ENCODE measurements at regions not wholly inside any gene's neighbourhood (a gene's known extent, or its start where the extent isn't known, plus 50 kb on each side); places are given as distances from the start of the nearest gene placed in this dataset.
"Not testable (repeated sequence)": the region's sequence is repeated elsewhere in the genome, so short reads cannot be mapped to it uniquely, and the experiment has no call there.

GRCh38 chr18:60911504-60911903 is 421.7 kb upstream of the CDH20 start:
- H3K36me3 Mint-ChIP-seq, result no peaks in the 10 kb centered on the region
- H3K4me3 Mint-ChIP-seq, result no peak overlapping the region
- ATAC-seq (no peak), DNase-seq (no peak)
- H3K9me3 Mint-ChIP-seq (ENCODE audit: low read depth), result peaks cover 16% of the 10 kb centered on the region
- no peak overlapping the region for H3K27ac Mint-ChIP-seq
- H3K4me1 Mint-ChIP-seq, result no peaks in the 10 kb centered on the region
- H3K27me3 Mint-ChIP-seq, result no peaks in the 10 kb centered on the region
- CTCF ChIA-PET, result no interaction called here

GRCh38 chr18:60915160-60915559 is 418.1 kb upstream of the CDH20 start:
- Mint-ChIP-seq H3K4me3 (no peak overlapping the region), H3K4me1 (no peaks in the 10 kb centered on the region), H3K27ac (no peak overlapping the region), H3K9me3 (ENCODE audit: low read depth) (peaks cover 11% of the 10 kb centered on the region), H3K27me3 (no peaks in the 10 kb centered on the region), H3K36me3 (no peaks in the 10 kb centered on the region)
- ATAC-seq (no peak), DNase-seq (no peak)
- CTCF ChIA-PET, result no interaction called here

GRCh38 chr18:60918862-60919261 is 414.4 kb upstream of the CDH20 start:
- H3K4me3 Mint-ChIP-seq; H3K9me3 Mint-ChIP-seq (ENCODE audit: low read depth); CTCF ChIA-PET; H3K4me1 Mint-ChIP-seq; ATAC-seq; H3K27me3 Mint-ChIP-seq; DNase-seq; H3K36me3 Mint-ChIP-seq; H3K27ac Mint-ChIP-seq: not testable (repeated sequence)

- DNase-seq (no peak), ATAC-seq (no peak)
- H3K27me3 Mint-ChIP-seq, result no peaks in the 10 kb centered on the region
- H3K4me1 Mint-ChIP-seq, result no peaks in the 10 kb centered on the region
- CTCF ChIA-PET, result no interaction called here
- H3K4me3 Mint-ChIP-seq, result no peak overlapping the region
- no peak overlapping the region for H3K27ac Mint-ChIP-seq
- H3K9me3 Mint-ChIP-seq (ENCODE audit: low read depth), result peaks cover 14% of the 10 kb centered on the region
- no peaks in the 10 kb centered on the region for H3K36me3 Mint-ChIP-seq
These were observed 407.3 kb upstream of the CDH20 start for GRCh38 chr18:60925892-60926291.

- CTCF ChIA-PET, result no interaction called here
- no peak overlapping the region for H3K4me3 Mint-ChIP-seq
These were observed 403.3 kb upstream of the CDH20 start for GRCh38 chr18:60929966-60930365.

GRCh38 chr18:60935041-60935910 is 398.0 kb upstream of the CDH20 start:
- ATAC-seq, result no peak
- Mint-ChIP-seq H3K27me3 (no peaks in the 10 kb centered on the region), H3K4me3 (no peak overlapping the region), H3K9me3 (ENCODE audit: low read depth) (peaks cover 2% of the 10 kb centered on the region), H3K36me3 (no peaks in the 10 kb centered on the region), H3K4me1 (no peaks in the 10 kb centered on the region), H3K27ac (no peak overlapping the region)
- CTCF ChIA-PET, result no interaction called here
- DNase-seq, result no peak

More at GRCh38 chr18:60929966-60930365, 403.3 kb upstream of the CDH20 start:
- H3K9me3 Mint-ChIP-seq (ENCODE audit: low read depth), result peaks cover 12% of the 10 kb centered on the region
- DNase-seq, result no peak
- H3K27me3 Mint-ChIP-seq, result no peaks in the 10 kb centered on the region
- no peaks in the 10 kb centered on the region for H3K4me1 Mint-ChIP-seq
- H3K36me3 Mint-ChIP-seq, result no peaks in the 10 kb centered on the region
- no peak for ATAC-seq
- no peak overlapping the region for H3K27ac Mint-ChIP-seq

GRCh38 chr18:60936101-60936500 is 397.1 kb upstream of the CDH20 start:
- no peak for DNase-seq

GRCh38 chr18:60943297-60943696 is 389.9 kb upstream of the CDH20 start:
- Mint-ChIP-seq H3K27ac (no peak overlapping the region), H3K4me3 (no peak overlapping the region), H3K9me3 (ENCODE audit: low read depth) (peaks cover 7% of the 10 kb centered on the region), H3K4me1 (no peaks in the 10 kb centered on the region), H3K27me3 (no peaks in the 10 kb centered on the region), H3K36me3 (no peaks in the 10 kb centered on the region)
- ATAC-seq, result no peak
- CTCF ChIA-PET, result no interaction called here
- no peak for DNase-seq

More at GRCh38 chr18:60936101-60936500, 397.1 kb upstream of the CDH20 start:
- no peaks in the 10 kb centered on the region for H3K4me1 Mint-ChIP-seq
- CTCF ChIA-PET, result no interaction called here
- peaks cover 1% of the 10 kb centered on the region for H3K9me3 Mint-ChIP-seq (ENCODE audit: low read depth)
- H3K4me3 Mint-ChIP-seq, result no peak overlapping the region
- no peak overlapping the region for H3K27ac Mint-ChIP-seq
- no peak for ATAC-seq
- H3K27me3 Mint-ChIP-seq, result no peaks in the 10 kb centered on the region
- H3K36me3 Mint-ChIP-seq, result no peaks in the 10 kb centered on the region

GRCh38 chr18:60950634-60951033 is 382.6 kb upstream of the CDH20 start:
- Mint-ChIP-seq H3K4me1 (no peaks in the 10 kb centered on the region), H3K4me3 (no peak overlapping the region), H3K9me3 (ENCODE audit: low read depth) (peaks cover 3% of the 10 kb centered on the region), H3K27me3 (no peaks in the 10 kb centered on the region), H3K36me3 (no peaks in the 10 kb centered on the region), H3K27ac (no peak overlapping the region)
- ATAC-seq, result no peak
- CTCF ChIA-PET, result no interaction called here
- no peak for DNase-seq

GRCh38 chr18:60951091-60951490 is 382.1 kb upstream of the CDH20 start:
- Mint-ChIP-seq H3K4me3 (no peak overlapping the region), H3K36me3 (no peaks in the 10 kb centered on the region), H3K27me3 (no peaks in the 10 kb centered on the region), H3K4me1 (no peaks in the 10 kb centered on the region), H3K9me3 (ENCODE audit: low read depth) (peaks cover 5% of the 10 kb centered on the region), H3K27ac (no peak overlapping the region)
- ATAC-seq, result no peak
- DNase-seq, result no peak
- CTCF ChIA-PET, result no interaction called here

- DNase-seq (no peak), ATAC-seq (no peak)
- no peaks in the 10 kb centered on the region for H3K27me3 Mint-ChIP-seq
- H3K27ac Mint-ChIP-seq, result no peak overlapping the region
- no peaks in the 10 kb centered on the region for H3K36me3 Mint-ChIP-seq
- CTCF ChIA-PET, result no interaction called here
- no peaks in the 10 kb centered on the region for H3K4me1 Mint-ChIP-seq
- H3K9me3 Mint-ChIP-seq (ENCODE audit: low read depth), result no peaks in the 10 kb centered on the region
- H3K4me3 Mint-ChIP-seq, result no peak overlapping the region
These were observed 370.6 kb upstream of the CDH20 start for GRCh38 chr18:60962625-60963024.

GRCh38 chr18:60965856-60966255 is 367.4 kb upstream of the CDH20 start:
- Mint-ChIP-seq H3K27me3 (no peaks in the 10 kb centered on the region), H3K4me1 (no peaks in the 10 kb centered on the region), H3K4me3 (no peak overlapping the region), H3K36me3 (no peaks in the 10 kb centered on the region), H3K27ac (no peak overlapping the region), H3K9me3 (ENCODE audit: low read depth) (peaks cover 2% of the 10 kb centered on the region)
- ATAC-seq, result no peak
- no peak for DNase-seq
- CTCF ChIA-PET, result no interaction called here

- CTCF ChIA-PET, result no interaction called here
- no peaks in the 10 kb centered on the region for H3K4me1 Mint-ChIP-seq
- no peak overlapping the region for H3K4me3 Mint-ChIP-seq
- H3K27me3 Mint-ChIP-seq, result no peaks in the 10 kb centered on the region
- no peak overlapping the region for H3K27ac Mint-ChIP-seq
- H3K9me3 Mint-ChIP-seq (ENCODE audit: low read depth), result peaks cover 2% of the 10 kb centered on the region
- no peaks in the 10 kb centered on the region for H3K36me3 Mint-ChIP-seq
- ATAC-seq (no peak), DNase-seq (no peak)
These were observed 366.4 kb upstream of the CDH20 start for GRCh38 chr18:60966876-60967275.

GRCh38 chr18:60975420-60975819 is 357.8 kb upstream of the CDH20 start:
- peaks cover 3% of the 10 kb centered on the region for H3K9me3 Mint-ChIP-seq (ENCODE audit: low read depth)
- no peaks in the 10 kb centered on the region for H3K27me3 Mint-ChIP-seq
- no peak overlapping the region for H3K4me3 Mint-ChIP-seq
- DNase-seq, result no peak
- H3K27ac Mint-ChIP-seq, result no peak overlapping the region
- no peaks in the 10 kb centered on the region for H3K4me1 Mint-ChIP-seq
- ATAC-seq, result no peak
- CTCF ChIA-PET, result no interaction called here
- no peaks in the 10 kb centered on the region for H3K36me3 Mint-ChIP-seq
